OCI-LY7 (cell line): ENCODE measurements at regions not wholly inside any gene's neighbourhood (a gene's known extent, or its start where the extent isn't known, plus 50 kb on each side); places are given as distances from the start of the nearest gene placed in this dataset.

Experiments used
- EZH2phosphoT487 ChIP-seq: fragments of 200-600 bp; sonication (generic); IDR thresholded peaks from 2 replicates; pipeline ENCODE4 v1.6.1; 2018; ENCODE audit warnings: low read depth, borderline replicate concordance, mild to moderate bottlenecking, mixed run types, antibody characterized with exemption, low read length, moderate library complexity, mixed read lengths
- TF ChIP-seq, protein P1 (sequence below): fragments of 200-600 bp; sonication (generic); conservative IDR thresholded peaks from 2 replicates; pipeline ENCODE4 v1.5.1; 2014; ENCODE audit warnings: mild to moderate bottlenecking, antibody characterized with exemption, low read length, moderate library complexity, mixed read lengths

DNA sequence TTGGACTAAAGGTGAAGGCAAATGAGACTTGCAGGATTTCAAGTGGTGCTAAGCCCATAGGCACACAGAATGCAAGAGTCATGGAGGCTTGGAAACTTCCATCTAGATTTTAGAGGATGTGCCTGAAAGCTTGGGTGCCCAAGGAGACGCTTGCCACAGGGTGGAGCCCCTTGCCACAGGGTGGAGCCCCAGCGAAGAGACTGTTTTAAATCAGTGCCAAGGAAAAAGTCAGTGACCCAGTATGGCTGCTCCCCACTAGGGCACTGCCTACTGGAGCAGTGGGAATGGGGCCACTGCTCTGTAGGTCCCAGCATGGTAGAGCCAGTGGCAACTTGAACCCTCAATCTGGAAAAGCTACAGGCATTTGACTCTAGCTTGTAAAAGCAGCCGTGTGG, 794.2 kb upstream of the LCORL start:
- TF ChIP-seq, protein P1, sequence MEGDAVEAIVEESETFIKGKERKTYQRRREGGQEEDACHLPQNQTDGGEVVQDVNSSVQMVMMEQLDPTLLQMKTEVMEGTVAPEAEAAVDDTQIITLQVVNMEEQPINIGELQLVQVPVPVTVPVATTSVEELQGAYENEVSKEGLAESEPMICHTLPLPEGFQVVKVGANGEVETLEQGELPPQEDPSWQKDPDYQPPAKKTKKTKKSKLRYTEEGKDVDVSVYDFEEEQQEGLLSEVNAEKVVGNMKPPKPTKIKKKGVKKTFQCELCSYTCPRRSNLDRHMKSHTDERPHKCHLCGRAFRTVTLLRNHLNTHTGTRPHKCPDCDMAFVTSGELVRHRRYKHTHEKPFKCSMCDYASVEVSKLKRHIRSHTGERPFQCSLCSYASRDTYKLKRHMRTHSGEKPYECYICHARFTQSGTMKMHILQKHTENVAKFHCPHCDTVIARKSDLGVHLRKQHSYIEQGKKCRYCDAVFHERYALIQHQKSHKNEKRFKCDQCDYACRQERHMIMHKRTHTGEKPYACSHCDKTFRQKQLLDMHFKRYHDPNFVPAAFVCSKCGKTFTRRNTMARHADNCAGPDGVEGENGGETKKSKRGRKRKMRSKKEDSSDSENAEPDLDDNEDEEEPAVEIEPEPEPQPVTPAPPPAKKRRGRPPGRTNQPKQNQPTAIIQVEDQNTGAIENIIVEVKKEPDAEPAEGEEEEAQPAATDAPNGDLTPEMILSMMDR = peak; percentile 56
- no peak for TF ChIP-seq EZH2phosphoT487
